Natural killer cell (primary cell): ENCODE measurements at regions not wholly inside any gene's neighbourhood (a gene's known extent, or its start where the extent isn't known, plus 50 kb on each side); places are given as distances from the start of the nearest gene placed in this dataset.

Experiments
- ATAC-seq, 3 donors: fragments of 150-1000 bp in 2 of 3; fragments of 200-7000 bp in 1 of 3; cut with Tn5 transposase; 1 replicate in 1 of 3; 2 replicates in 2 of 3; pipeline ENCODE4 v1.10.0; 2021; ENCODE audit warnings: mild to moderate bottlenecking in 2 of 3, moderate library complexity in 2 of 3
- DNase-seq, 2 donors: peaks; one replicate each; pipeline versions ENCODE4 v3.0.0 to v3.0.0-alpha.2; 2013 to 2021; ENCODE audit warnings: mixed read lengths in 1 of 2
- H3K27ac ChIP-seq: one replicate; pipeline ENCODE4 v1.5.1; 2013; ENCODE audit warnings: mild to moderate bottlenecking, low read length
- H3K27me3 ChIP-seq: one replicate; pipeline ENCODE4 v1.6.1; 2013; ENCODE audit warnings: low read length; ENCODE audit not compliant: control insufficient read depth, insufficient read depth
- H3K36me3 ChIP-seq: one replicate; pipeline ENCODE4 v1.6.1; 2013; ENCODE audit warnings: low read length; ENCODE audit not compliant: control insufficient read depth, insufficient read depth
- H3K4me1 ChIP-seq: one replicate; pipeline ENCODE4 v1.6.1; 2013; ENCODE audit warnings: low read length; ENCODE audit not compliant: control insufficient read depth, insufficient read depth
- H3K4me3 ChIP-seq: one replicate; pipeline ENCODE4 v1.5.1; 2013; ENCODE audit warnings: low read length
- H3K9me3 ChIP-seq: one replicate; pipeline ENCODE4 v1.6.1; 2013; ENCODE audit warnings: low read length; ENCODE audit not compliant: control insufficient read depth, insufficient read depth
- H3K27ac Mint-ChIP-seq, 2 donors: one replicate each; pipeline ENCODE4 v1.8.0; 2022; ENCODE audit warnings: mild to moderate bottlenecking in 2 of 2, mixed read lengths in 2 of 2, moderate library complexity in 1 of 2
- H3K27me3 Mint-ChIP-seq, 2 donors: one replicate each; pipeline ENCODE4 v1.8.0; 2022; ENCODE audit warnings: low read depth in 2 of 2, mixed read lengths in 2 of 2
- H3K36me3 Mint-ChIP-seq: one replicate; pipeline ENCODE4 v1.8.0; 2022; ENCODE audit warnings: mixed read lengths
- H3K4me1 Mint-ChIP-seq, 2 donors: one replicate each; pipeline ENCODE4 v1.8.0; 2022; ENCODE audit warnings: mixed read lengths in 2 of 2
- H3K4me3 Mint-ChIP-seq: one replicate; pipeline ENCODE4 v1.8.0; 2022; ENCODE audit warnings: mild to moderate bottlenecking, moderate library complexity, mixed read lengths
- H3K9me3 Mint-ChIP-seq, 2 donors: one replicate each; pipeline ENCODE4 v1.8.0; 2022; ENCODE audit warnings: mixed read lengths in 2 of 2
- CTCF ChIP-seq: fragments of 200-600 bp; IDR thresholded peaks from one replicate; pipeline ENCODE4 v1.8.0; 2022; ENCODE audit warnings: antibody characterized with exemption
- WGBS: methylation state at CpG from one replicate; pipeline ENCODE4 v1.1.7; 2013; ENCODE audit warnings: missing lambda C conversion rate; ENCODE audit not compliant: insufficient coverage; 5-methylcytosine and 5-hydroxymethylcytosine counted together
- intact Hi-C: fragments of 100-400 bp; cut with micrococcal nuclease; formaldehyde crosslinking; loops from one replicate; pipeline ENCODE4 v1.14.2; 2022

GRCh38 chr5:143581147-143581546, 177.7 kb upstream of the NR3C1 start:
- DNase-seq (no peak), ATAC-seq (no peak)
- Mint-ChIP-seq H3K36me3 (no peaks in the 10 kb centered on the region), H3K27ac (no peak overlapping the region), H3K9me3 (no peaks in the 10 kb centered on the region), H3K27me3 (peaks cover 0 to 5% of the 10 kb centered on the region in 2 donors), H3K4me1 (peaks cover 16 to 18% of the 10 kb centered on the region in 2 donors), H3K4me3 (no peak overlapping the region)
- no peaks in the 10 kb centered on the region for H3K27me3 ChIP-seq
- peaks cover 4% of the 10 kb centered on the region for H3K4me1 ChIP-seq
- H3K36me3 ChIP-seq: no peaks in the 10 kb centered on the region
- WGBS: 96% methylated on average over 3 of the region's 3 CpGs
- H3K4me3 ChIP-seq: no peak overlapping the region
- H3K27ac ChIP-seq: no peak overlapping the region
- TF ChIP-seq CTCF: no peak
- intact Hi-C loops: no loop called here
- H3K9me3 ChIP-seq: no peaks in the 10 kb centered on the region

GRCh38 chr5:143576711-143577484, 173.4 kb upstream of the NR3C1 start:
- DNase-seq (no peak), ATAC-seq (no peak)
- Histone ChIP-seq H3K27ac (no peak overlapping the region), H3K36me3 (no peaks in the 10 kb centered on the region), H3K27me3 (no peaks in the 10 kb centered on the region), H3K9me3 (no peaks in the 10 kb centered on the region), H3K4me1 (no peaks in the 10 kb centered on the region), H3K4me3 (no peak overlapping the region)
- Mint-ChIP-seq H3K4me1 (no peaks in the 10 kb centered on the region), H3K27ac (no peak overlapping the region), H3K4me3 (no peak overlapping the region), H3K9me3 (no peaks in the 10 kb centered on the region), H3K36me3 (no peaks in the 10 kb centered on the region), H3K27me3 (peaks cover 0 to 12% of the 10 kb centered on the region in 2 donors)
- TF ChIP-seq CTCF: no peak
- intact Hi-C loops: no loop called here
- WGBS: 82% methylated on average over 1 of the region's 2 CpGs

- Histone ChIP-seq H3K9me3 (no peaks in the 10 kb centered on the region), H3K36me3 (no peaks in the 10 kb centered on the region), H3K27me3 (no peaks in the 10 kb centered on the region), H3K4me3 (no peak overlapping the region), H3K4me1 (no peaks in the 10 kb centered on the region), H3K27ac (no peak overlapping the region)
- Mint-ChIP-seq H3K27ac (no peak overlapping the region), H3K27me3 (peaks cover 14 to 16% of the 10 kb centered on the region in 2 donors), H3K4me1 (no peaks in the 10 kb centered on the region), H3K9me3 (no peaks in the 10 kb centered on the region), H3K36me3 (no peaks in the 10 kb centered on the region), H3K4me3 (no peak overlapping the region)
- no peak for DNase-seq
- no peak for ATAC-seq
- 96% methylated on average over 1 of the region's 1 CpG for WGBS
- no peak for TF ChIP-seq CTCF
- intact Hi-C loops: no loop called here
Measured at GRCh38 chr5:143575286-143575685, 171.8 kb upstream of the NR3C1 start.

- TF ChIP-seq CTCF: no peak
- no peak overlapping the region for H3K27ac Mint-ChIP-seq
Measured at GRCh38 chr5:143574236-143574635, 170.8 kb upstream of the NR3C1 start.

More at GRCh38 chr5:143574236-143574635, 170.8 kb upstream of the NR3C1 start:
- no peaks in the 10 kb centered on the region for H3K36me3 ChIP-seq
- no peaks in the 10 kb centered on the region for H3K4me1 Mint-ChIP-seq
- WGBS: no CpG with 5 or more reads among the region's 1 CpG
- no peaks in the 10 kb centered on the region for H3K9me3 Mint-ChIP-seq
- no peaks in the 10 kb centered on the region for H3K27me3 ChIP-seq
- peaks cover 16 to 19% of the 10 kb centered on the region in 2 donors for H3K27me3 Mint-ChIP-seq
- no peak for DNase-seq
- intact Hi-C loops: no loop called here
- no peaks in the 10 kb centered on the region for H3K36me3 Mint-ChIP-seq
- no peaks in the 10 kb centered on the region for H3K4me1 ChIP-seq
- H3K4me3 Mint-ChIP-seq: no peak overlapping the region
- H3K9me3 ChIP-seq: no peaks in the 10 kb centered on the region
- H3K4me3 ChIP-seq: no peak overlapping the region
- H3K27ac ChIP-seq: no peak overlapping the region
- ATAC-seq: no peak
